B cell (primary cell): ENCODE measurements at regions not wholly inside any gene's neighbourhood (a gene's known extent, or its start where the extent isn't known, plus 50 kb on each side); places are given as distances from the start of the nearest gene placed in this dataset.

Source experiments
- CTCF ChIP-seq: fragments of 200-600 bp; IDR thresholded peaks from one replicate; pipeline ENCODE4 v1.8.0; 2022; ENCODE audit warnings: antibody characterized with exemption, mild to moderate bottlenecking
- EZH2 ChIP-seq: IDR thresholded peaks from 2 replicates; pipeline ENCODE4 v1.6.1; 2012; ENCODE audit warnings: borderline replicate concordance, low read depth, mild to moderate bottlenecking, moderate library complexity, low read length; ENCODE audit not compliant: insufficient read depth, poor library complexity, severe bottlenecking

DNA sequence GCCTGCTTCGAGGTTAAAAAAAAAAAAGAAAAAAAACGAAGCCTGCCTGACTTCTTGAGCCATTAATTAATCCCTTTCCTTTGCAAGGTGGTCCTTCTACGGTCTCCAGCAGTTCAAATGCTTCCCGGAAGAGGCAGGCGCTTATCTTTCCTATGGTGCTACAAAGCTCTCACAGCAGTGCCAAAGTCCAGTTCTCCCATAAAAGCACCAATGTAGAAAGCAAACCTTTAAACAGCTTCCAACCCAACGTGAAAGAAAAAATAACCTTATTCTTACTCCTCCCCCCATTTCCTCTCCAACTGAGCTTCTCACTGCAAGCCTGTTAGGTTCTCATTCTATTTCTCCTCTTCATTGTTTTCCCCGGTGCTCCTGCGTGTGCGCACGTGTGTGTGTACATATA lies 317.4 kb upstream of the SOX11 start:
- TF ChIP-seq CTCF (no peak), EZH2 (no peak)
